K562 (cell line): ENCODE measurements at regions not wholly inside any gene's neighbourhood (a gene's known extent, or its start where the extent isn't known, plus 50 kb on each side); places are given as distances from the start of the nearest gene placed in this dataset.

Source experiments
- ATAC-seq: fragments of 200-7000 bp; cut with Tn5 transposase; 3 replicates; pipeline ENCODE4 v1.9.1; 2020; ENCODE audit warnings: moderate library complexity
- BruUV-seq: library from RNA; stranded (reverse); fragments of 400-500 nt; replicated peaks from 2 replicates; lab custom pipeline; 2021; lab: Mats Ljungman, UMichigan
- CTCF ChIA-PET: fragments of 300-600 bp; formaldehyde crosslinking; extraction: SDS; loops from one replicate; lab custom pipeline; 2021; ENCODE audit warnings: low intra/inter-chr PET ratio; lab: Yijun Ruan, JAX
- POLR2A ChIA-PET: fragments of 300-600, 350-650 bp; sonication (Branson Sonifier 250); formaldehyde crosslinking; extraction: SDS; loops from one replicate; lab custom pipeline; 2021; ENCODE audit warnings: antibody characterized with exemption, inconsistent platforms; lab: Yijun Ruan, JAX
- DNase-seq, 4 experiments: peaks; one replicate each; pipeline versions ENCODE4 v3.0.0 to v3.0.0-alpha.2; 2011 to 2018; ENCODE audit warnings: low spot score in 3 of 4, mixed read lengths in 3 of 4; ENCODE audit errors: extremely low read depth in 1 of 4
- FAIRE-seq: peaks from 2 replicates; lab custom pipeline; 2011; peaks lifted over from hg19 to GRCh38; lab: Jason Lieb, UNC
- H2AFZ ChIP-seq: 2 replicates; pipeline ENCODE4 v1.6.0; 2011; ENCODE audit warnings: low read depth, low read length, control low read depth, inconsistent platforms
- H3K27ac ChIP-seq: fragments of 200-600 bp; 3 replicates; pipeline ENCODE4 v1.8.0; 2011; ENCODE audit warnings: low read depth, mild to moderate bottlenecking, control low read depth, inconsistent platforms, low read length, moderate library complexity, mixed read lengths; ENCODE audit errors: extremely low read depth
- H3K27me3 ChIP-seq, 2 experiments: fragments of 300-600 bp in 1 of 2; 2 replicates in 1 of 2; 3 replicates in 1 of 2; pipeline versions ENCODE4 v1.6.0 to v1.8.0; 2011; ENCODE audit warnings: inconsistent platforms in 2 of 2, low read length in 2 of 2, mild to moderate bottlenecking in 1 of 2, mixed read lengths in 1 of 2, moderate library complexity in 1 of 2; ENCODE audit not compliant: control insufficient read depth in 2 of 2, insufficient read depth in 2 of 2
- H3K36me3 ChIP-seq: fragments of 300-600 bp; 3 replicates; pipeline ENCODE4 v1.8.0; 2011; ENCODE audit warnings: mild to moderate bottlenecking, low read length, inconsistent platforms; ENCODE audit not compliant: control insufficient read depth, insufficient read depth
- H3K4me1 ChIP-seq, 2 experiments: fragments of 200-600 bp in 1 of 2; replicated peaks in 1 of 2; 2 replicates in 1 of 2; 3 replicates in 1 of 2; pipeline versions ENCODE4 v1.5.1 to v1.8.0; 2011; ENCODE audit warnings: inconsistent platforms in 2 of 2, low read length in 2 of 2, mild to moderate bottlenecking in 1 of 2, mixed read lengths in 1 of 2, moderate library complexity in 1 of 2; ENCODE audit not compliant: control insufficient read depth in 2 of 2, insufficient read depth in 2 of 2
- H3K4me2 ChIP-seq: 2 replicates; pipeline ENCODE4 v1.6.1; 2011; ENCODE audit warnings: low read length, control low read depth, inconsistent platforms, mixed read lengths; ENCODE audit not compliant: insufficient read depth
- H3K4me3 ChIP-seq: fragments of 200-600 bp; sonication (generic), shearing (Covaris generic); 2 replicates; pipeline ENCODE4 v1.5.1; 2016; ENCODE audit warnings: control low read depth, inconsistent platforms
- H3K79me2 ChIP-seq: fragments of 200-600 bp; 3 replicates; pipeline ENCODE4 v1.8.0; 2011; ENCODE audit warnings: low read length, inconsistent platforms; ENCODE audit not compliant: control insufficient read depth, insufficient read depth
- H3K9ac ChIP-seq, 2 experiments: 2 replicates each; pipeline versions ENCODE4 v1.6.0 to v1.6.1; 2011; ENCODE audit warnings: low read depth in 2 of 2, low read length in 2 of 2, control low read depth in 1 of 2, inconsistent platforms in 1 of 2, mild to moderate bottlenecking in 1 of 2, mixed read lengths in 1 of 2; ENCODE audit not compliant: insufficient read depth in 1 of 2
- H3K9me1 ChIP-seq: one replicate; pipeline ENCODE4 v1.6.0; 2011; ENCODE audit warnings: inconsistent platforms, mild to moderate bottlenecking, low read length, moderate library complexity; ENCODE audit not compliant: control insufficient read depth, insufficient read depth
- H3K9me3 ChIP-seq: replicated peaks from 2 replicates; pipeline ENCODE4 v1.5.1; 2011; ENCODE audit warnings: low read depth, low read length, inconsistent platforms; ENCODE audit not compliant: control insufficient read depth, insufficient read depth
- H4K20me1 ChIP-seq: replicated peaks from 2 replicates; pipeline ENCODE4 v1.6.1; 2011; ENCODE audit warnings: low read length, inconsistent platforms, mixed read lengths; ENCODE audit not compliant: control insufficient read depth, insufficient read depth
- CREB1 ChIP-seq, 2 experiments: sonication (generic) in 1 of 2; formaldehyde crosslinking in 1 of 2; IDR thresholded peaks; 2 replicates each; pipeline versions ENCODE4 v1.6.1 to v1.8.0; 2012 to 2022; ENCODE audit warnings: inconsistent platforms in 1 of 2, mild to moderate bottlenecking in 1 of 2, missing genetic modification reagents in 1 of 2, moderate library complexity in 1 of 2
- ETS2 ChIP-seq: IDR thresholded peaks from 2 replicates; pipeline ENCODE4 v1.6.1; 2016; ENCODE audit warnings: borderline replicate concordance, missing genetic modification characterization, mild to moderate bottlenecking, moderate library complexity, missing compliant biosample characterization; ENCODE audit not compliant: poor library complexity, severe bottlenecking
- RREB1 ChIP-seq: fragments of 250-450 bp; sonication (Bioruptor Pico); IDR thresholded peaks from 2 replicates; pipeline ENCODE4 v1.4.0; 2020
- ZNF174 ChIP-seq: fragments of 250-450 bp; sonication (Bioruptor Pico); IDR thresholded peaks from 2 replicates; pipeline ENCODE4 v1.4.0; 2020; ENCODE audit warnings: mild to moderate bottlenecking
- ZNF282 ChIP-seq: sonication (generic); formaldehyde crosslinking; IDR thresholded peaks from 2 replicates; pipeline ENCODE4 v1.8.1; 2023; ENCODE audit warnings: missing genetic modification reagents
- WGBS: fragments of 100-300 bp; shearing (Covaris generic); methylation state at CpG from one replicate; pipeline ENCODE4 v1.1.6; 2016; ENCODE audit warnings: low coverage, mixed read lengths; ENCODE audit not compliant: insufficient coverage; ENCODE audit errors: missing lambda C conversion rate; 5-methylcytosine and 5-hydroxymethylcytosine counted together
- in situ Hi-C: fragments of 300-500 bp; cut with MboI; formaldehyde crosslinking; loops from 4 replicates; pipeline ENCODE4 v1.15.0; 2018; ENCODE audit warnings: inconsistent platforms, mixed read lengths
- intact Hi-C: fragments of 100-400 bp; cut with micrococcal nuclease; formaldehyde crosslinking; loops from 2 replicates; pipeline ENCODE4 v1.14.2; 2022

GRCh38 chrX:96170626-96171025 is 514.0 kb upstream of the DIAPH2 start:
- ATAC-seq: no peak
- H3K36me3 ChIP-seq: no peaks in the 10 kb centered on the region
- no peak for DNase-seq
- H3K27me3 ChIP-seq: no peaks in the 10 kb centered on the region
- in situ Hi-C loops: no loop called here
- H3K79me2 ChIP-seq: no peaks in the 10 kb centered on the region
- intact Hi-C loops: no loop called here
- CTCF ChIA-PET: no interaction called here
- no peaks in the 10 kb centered on the region for H4K20me1 ChIP-seq
- BruUV-seq: no TSS peak
- H3K9me3 ChIP-seq: no peaks in the 10 kb centered on the region
- H3K27ac ChIP-seq: no peak overlapping the region
- 0% methylated on average over 1 of the region's 1 CpG for WGBS
- no peak for FAIRE-seq
- H3K4me1 ChIP-seq: no peaks in the 10 kb centered on the region
- no peak overlapping the region for H3K4me2 ChIP-seq
- no peak overlapping the region for H2AFZ ChIP-seq
- H3K4me3 ChIP-seq: no peak overlapping the region
- POLR2A ChIA-PET: no interaction called here
- no peak for TF ChIP-seq ZNF282
- no peak for TF ChIP-seq ETS2 (tag)
- no peak for TF ChIP-seq CREB1 (IDR thresholded peaks at IDR 0.05)
- no peak for TF ChIP-seq CREB1 (CRISPR knock-in tag; IDR thresholded peaks at IDR 0.05)
- TF ChIP-seq ZNF174 (CRISPR knock-in tag): no peak
- TF ChIP-seq RREB1: no peak
- no peaks in the 10 kb centered on the region for H3K9me1 ChIP-seq
- H3K9ac ChIP-seq: no peak overlapping the region
